ENCODE measurements at regions not wholly inside any gene's neighbourhood (a gene's known extent, or its start where the extent isn't known, plus 50 kb on each side); places are given as distances from the start of the nearest gene placed in this dataset.

- no peak for TF ChIP-seq CTCF (IDR thresholded peaks at IDR 0.05)
- no peak overlapping the region for H3K27ac ChIP-seq
- H3K4me3 ChIP-seq: no peak overlapping the region
- DNase-seq (ENCODE audit: low spot score): no peak
These were observed 109.7 kb upstream of the FOXQ1 start for GRCh38 chr6:1202201-1202600.

- no peak for TF ChIP-seq CTCF (IDR thresholded peaks at IDR 0.05)
- no peak overlapping the region for H3K4me3 ChIP-seq
- no peak overlapping the region for H3K27ac ChIP-seq
- DNase-seq (ENCODE audit: low spot score): no peak
These were observed 110.2 kb upstream of the FOXQ1 start for GRCh38 chr6:1201547-1202200.

GRCh38 chr6:1200409-1201101, 111.3 kb upstream of the FOXQ1 start:
- no peak for DNase-seq (ENCODE audit: low spot score)
- H3K27ac ChIP-seq: no peak overlapping the region
- H3K4me3 ChIP-seq: no peak overlapping the region
- no peak for TF ChIP-seq CTCF (IDR thresholded peaks at IDR 0.05)

GRCh38 chr6:1200081-1200408, 111.9 kb upstream of the FOXQ1 start:
- Histone ChIP-seq H3K27ac (no peak overlapping the region), H3K4me3 (no peak overlapping the region)
- no peak for DNase-seq (ENCODE audit: low spot score)
- TF ChIP-seq CTCF (IDR thresholded peaks at IDR 0.05): no peak

GRCh38 chr6:1197309-1197708, 114.6 kb upstream of the FOXQ1 start:
- H3K27ac ChIP-seq: no peak overlapping the region
- DNase-seq (ENCODE audit: low spot score): no peak
- no peak overlapping the region for H3K4me3 ChIP-seq
- TF ChIP-seq CTCF (IDR thresholded peaks at IDR 0.05): no peak

GRCh38 chr6:1191141-1191630, 120.7 kb upstream of the FOXQ1 start:
- DNase-seq (ENCODE audit: low spot score): no peak
- H3K4me3 ChIP-seq: no peak overlapping the region
- no peak for TF ChIP-seq CTCF (IDR thresholded peaks at IDR 0.05)
- H3K27ac ChIP-seq: no peak overlapping the region

GRCh38 chr6:1190366-1190765, 121.5 kb upstream of the FOXQ1 start:
- no peak for TF ChIP-seq CTCF (IDR thresholded peaks at IDR 0.05)
- H3K27ac ChIP-seq: no peak overlapping the region
- DNase-seq (ENCODE audit: low spot score): no peak

More at GRCh38 chr6:1190366-1190765, 121.5 kb upstream of the FOXQ1 start:
- H3K4me3 ChIP-seq: no peak overlapping the region
